CD4-positive, alpha-beta T cell treated with Interleukin-17A for 4 hours (primary cell): ENCODE measurements at regions not wholly inside any gene's neighbourhood (a gene's known extent, or its start where the extent isn't known, plus 50 kb on each side); places are given as distances from the start of the nearest gene placed in this dataset.

Source experiments
- DNase-seq: peaks from one replicate; pipeline ENCODE4 v3.0.0-alpha.2; 2020; ENCODE audit warnings: mixed read lengths

DNA sequence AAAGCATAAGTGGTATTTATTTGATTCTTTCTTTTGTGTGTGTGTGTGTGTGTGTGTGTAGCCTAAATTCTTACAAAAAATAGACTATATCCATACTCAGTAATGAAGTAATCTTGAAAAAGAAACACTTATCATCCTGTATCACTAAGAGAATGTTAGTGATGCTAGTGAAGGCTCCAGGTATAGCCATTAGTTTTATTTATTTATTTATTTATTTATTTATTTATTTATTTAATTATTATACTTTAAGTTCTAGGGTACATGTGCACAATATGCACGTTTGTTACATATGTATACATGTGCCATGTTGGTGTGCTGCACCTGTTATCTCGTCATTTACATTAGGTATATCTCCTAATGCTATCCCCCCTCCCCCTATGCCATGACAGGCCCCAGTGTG is 436.0 kb downstream of the HTR7 start:
- DNase-seq, result no peak

GRCh38 chr10:90424730-90425129 is 433.1 kb downstream of the HTR7 start:
- DNase-seq, result no peak

GRCh38 chr10:90430186-90430585 is 427.7 kb downstream of the HTR7 start:
- DNase-seq, result no peak

DNA sequence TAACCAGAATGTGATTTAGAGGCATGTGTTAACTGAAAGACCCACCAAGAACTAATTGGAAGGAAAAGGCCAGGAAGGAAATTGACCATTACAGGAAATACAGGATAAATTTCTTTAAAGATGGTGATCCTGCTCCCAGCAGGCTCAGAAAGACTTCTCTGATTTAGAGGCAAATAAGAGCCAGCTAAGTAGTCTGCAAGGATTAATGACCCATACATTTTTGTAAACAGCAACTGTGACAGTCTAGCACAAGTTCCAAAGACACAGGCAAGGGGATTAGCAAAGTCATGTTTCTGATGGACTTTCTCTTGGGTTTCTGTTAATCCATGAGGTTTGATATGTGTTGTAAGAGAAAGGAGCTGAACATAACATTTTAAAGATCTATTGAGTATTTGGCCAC is 425.0 kb downstream of the HTR7 start:
- no peak for DNase-seq

DNA sequence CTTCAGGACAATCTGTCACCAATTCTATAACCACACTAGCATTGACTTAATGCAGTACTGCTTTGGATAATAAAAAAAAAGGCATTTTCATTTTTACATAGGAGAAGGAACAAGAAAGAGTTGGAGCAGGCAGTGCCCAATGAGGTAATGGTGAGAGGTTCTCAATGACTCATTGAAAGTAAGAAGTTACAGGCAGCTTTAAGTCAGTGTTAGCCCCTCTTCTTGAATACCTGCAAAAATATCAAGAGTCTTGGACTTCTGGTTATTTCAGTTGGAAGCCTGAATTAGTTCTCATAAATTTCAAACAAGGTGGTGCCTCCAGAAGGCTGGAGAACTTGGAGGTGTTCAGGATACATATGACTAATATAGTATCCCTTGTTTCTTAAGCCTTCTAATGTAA is 422.5 kb downstream of the HTR7 start:
- no peak for DNase-seq

DNA sequence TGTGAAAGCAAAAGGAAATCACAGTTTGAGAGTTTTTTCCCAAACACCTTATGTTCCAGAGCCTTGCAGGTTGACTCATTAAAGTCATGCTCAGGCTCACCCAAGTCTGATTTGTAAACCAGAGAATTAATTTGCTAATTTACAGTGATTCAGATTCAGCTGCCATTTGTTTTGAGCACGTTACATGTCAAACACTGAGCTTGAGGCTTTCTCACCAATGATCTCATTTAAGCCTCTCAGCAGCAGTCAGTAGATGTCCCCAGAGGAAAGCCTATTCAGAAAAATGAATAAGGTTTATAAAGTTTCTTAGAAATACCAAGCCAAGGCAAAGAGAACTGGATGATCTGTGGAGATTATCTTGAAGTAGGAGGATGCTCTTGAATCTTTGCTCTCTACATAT is 420.4 kb downstream of the HTR7 start:
- no peak for DNase-seq

GRCh38 chr10:90440870-90441269 is 417.0 kb downstream of the HTR7 start:
- DNase-seq, result no peak

- DNase-seq, result no peak
Measured at GRCh38 chr10:90443342-90443741, 414.5 kb downstream of the HTR7 start.

GRCh38 chr10:90447831-90448230 is 410.0 kb downstream of the HTR7 start:
- DNase-seq, result no peak

DNA sequence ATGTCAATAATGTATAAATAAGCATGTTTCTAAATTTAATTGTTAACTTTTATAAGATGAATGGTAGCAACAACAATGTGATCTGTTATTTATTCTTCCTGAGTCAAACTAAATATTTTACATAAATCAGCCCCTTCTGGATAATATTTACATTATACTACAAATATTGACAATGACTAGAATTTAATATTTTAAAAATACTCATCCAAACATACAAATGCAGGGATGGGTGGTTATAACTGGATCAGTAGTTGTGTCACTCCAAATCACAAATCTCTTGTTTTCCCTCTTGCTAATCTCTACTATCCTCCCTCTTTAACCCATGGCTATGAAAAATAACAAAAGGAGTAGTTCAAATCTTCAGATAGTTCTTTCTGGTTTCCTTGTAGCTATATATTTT is 407.0 kb downstream of the HTR7 start:
- no peak for DNase-seq

GRCh38 chr10:90451283-90451682 is 406.6 kb downstream of the HTR7 start:
- DNase-seq, result no peak

GRCh38 chr10:90458054-90458453 is 399.8 kb downstream of the HTR7 start:
- DNase-seq, result no peak

DNA sequence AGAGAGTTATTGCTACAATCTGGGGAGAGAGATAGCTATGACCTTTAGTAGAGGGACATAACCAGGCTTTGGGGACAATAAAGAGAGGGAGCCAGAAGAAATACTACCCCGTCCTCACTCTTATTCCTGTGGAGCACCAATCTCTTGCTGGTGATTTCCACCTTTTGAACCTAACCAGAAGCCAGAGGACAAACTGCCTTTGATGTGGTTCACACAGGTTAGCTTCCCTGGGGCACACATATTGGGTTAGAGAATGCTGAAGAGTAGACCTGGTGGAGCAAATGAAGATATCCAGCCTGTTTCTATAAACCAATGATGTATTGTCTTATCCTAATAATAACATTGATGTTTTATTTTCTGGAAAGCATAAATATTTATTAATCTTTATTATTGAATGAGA is 399.3 kb downstream of the HTR7 start:
- no peak for DNase-seq

GRCh38 chr10:90461437-90462155 is 396.2 kb downstream of the HTR7 start:
- DNase-seq, result no peak

GRCh38 chr10:90462749-90463470 is 394.9 kb downstream of the HTR7 start:
- DNase-seq, result no peak

GRCh38 chr10:90464329-90464728 is 393.5 kb downstream of the HTR7 start:
- no peak for DNase-seq

DNA sequence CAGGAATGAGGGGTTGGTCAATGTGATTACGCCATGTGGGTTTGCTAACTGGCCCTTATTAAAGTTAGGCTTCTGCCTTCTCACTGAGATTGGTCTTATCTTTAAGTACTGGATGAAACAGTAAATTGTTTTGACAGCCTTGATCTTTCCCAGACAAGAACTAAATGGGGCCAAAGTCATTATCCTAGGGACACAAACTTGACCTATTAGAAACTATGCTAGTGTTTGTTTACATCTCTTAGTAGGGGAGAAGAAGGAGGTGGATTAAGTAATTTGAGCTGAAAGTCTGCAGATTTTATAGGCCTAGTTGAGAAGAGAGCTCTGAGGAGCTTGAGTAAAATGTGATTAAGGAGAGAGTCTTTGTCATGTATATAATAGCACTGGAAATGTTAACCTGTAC is 386.9 kb downstream of the HTR7 start:
- DNase-seq, result no peak

- DNase-seq, result no peak
Measured at GRCh38 chr10:90480466-90480865, 377.4 kb downstream of the HTR7 start.

- DNase-seq, result no peak
Measured at GRCh38 chr10:90481326-90481923, 376.4 kb downstream of the HTR7 start.

DNA sequence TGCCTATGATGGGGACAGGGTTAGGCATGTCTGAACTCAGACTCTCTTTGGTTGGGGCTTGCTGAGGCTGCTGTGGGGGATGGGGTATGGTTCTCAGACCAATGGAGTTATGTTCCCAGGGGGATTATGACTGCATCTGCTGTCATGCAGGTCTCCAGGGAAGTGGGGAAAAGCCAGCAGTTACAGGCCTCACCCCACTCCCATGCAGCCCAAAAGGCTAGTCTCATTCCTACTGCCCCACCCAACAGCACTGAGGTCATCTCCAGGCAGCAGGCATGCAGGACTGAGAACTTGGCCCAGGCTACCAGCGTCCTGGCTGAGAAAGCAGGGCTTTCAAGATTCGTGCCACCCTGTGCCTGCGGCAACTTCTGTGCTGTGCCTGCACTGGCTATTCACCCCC is 373.3 kb downstream of the HTR7 start:
- DNase-seq, result no peak

DNA sequence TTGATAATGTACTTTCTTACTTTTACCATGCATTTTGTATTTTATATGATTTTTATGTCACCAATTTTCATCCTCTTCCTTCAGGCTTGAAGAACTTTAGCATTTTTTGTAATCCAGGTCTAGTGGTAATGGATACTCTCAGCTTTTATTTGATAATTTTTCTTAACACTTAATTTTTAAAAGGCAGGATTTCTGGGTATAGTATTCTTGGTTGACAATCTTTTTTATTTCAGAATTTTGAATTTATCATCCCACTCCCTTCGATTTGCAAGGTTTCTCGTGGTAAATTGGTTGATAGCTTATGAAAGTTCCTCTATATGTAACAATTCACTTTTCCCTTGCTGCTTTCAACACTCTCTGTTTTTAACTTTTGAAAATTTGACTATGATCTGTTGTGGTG is 363.7 kb downstream of the HTR7 start:
- no peak for DNase-seq

GRCh38 chr10:90504172-90504571 is 353.7 kb downstream of the HTR7 start:
- no peak for DNase-seq

- DNase-seq, result no peak
Measured at GRCh38 chr10:90526721-90527120, 331.1 kb downstream of the HTR7 start.

- no peak for DNase-seq
Measured at GRCh38 chr10:90530521-90530920, 327.3 kb downstream of the HTR7 start.
